T-cell (primary cell): ENCODE measurements at regions not wholly inside any gene's neighbourhood (a gene's known extent, or its start where the extent isn't known, plus 50 kb on each side); places are given as distances from the start of the nearest gene placed in this dataset.
"Not testable (repeated sequence)": the region's sequence is repeated elsewhere in the genome, so short reads cannot be mapped to it uniquely, and the experiment has no call there.

Experiments used
- ATAC-seq, 4 experiments: fragments of 200-7000 bp in 3 of 4; fragments of 150-1000 bp in 1 of 4; cut with Tn5 transposase; replicated peaks in 1 of 4; 1 replicate in 3 of 4; 2 replicates in 1 of 4; pipeline ENCODE4 v1.10.0; 2021; ENCODE audit warnings: moderate library complexity in 3 of 4, mild to moderate bottlenecking in 2 of 4, moderate number of reproducible peaks in 1 of 4
- CTCF ChIA-PET, 2 donors: fragments of 300-600 bp; sonication (Branson Sonifier 250); formaldehyde crosslinking; loops; one replicate each; lab custom pipeline; 2022; ENCODE audit warnings: antibody characterized with exemption in 2 of 2; lab: Charles Lee
- POLR2A ChIA-PET, 2 donors: fragments of 300-600 bp; sonication (Branson Sonifier 250); formaldehyde crosslinking; loops; one replicate each; lab custom pipeline; 2022; ENCODE audit warnings: antibody characterized with exemption in 2 of 2; lab: Charles Lee
- DNase-seq, 35 experiments: peaks; one replicate each; pipeline versions ENCODE4 v3.0.0 to v3.0.0-alpha.2; 2013 to 2023
- H3K27ac ChIP-seq: one replicate; pipeline ENCODE4 v1.5.1; 2013; ENCODE audit warnings: low read length
- H3K27me3 ChIP-seq, 2 experiments: replicated peaks in 1 of 2; 1 replicate in 1 of 2; 2 replicates in 1 of 2; pipeline versions ENCODE4 v1.6.1 to v1.7.0; 2013; ENCODE audit warnings: low read length in 1 of 2, mixed read lengths in 1 of 2; ENCODE audit not compliant: control insufficient read depth in 2 of 2, insufficient read depth in 2 of 2; ENCODE audit errors: extremely low read depth in 1 of 2
- H3K36me3 ChIP-seq, 2 donors: 1 replicate in 1 of 2; 2 replicates in 1 of 2; pipeline versions ENCODE4 v1.6.1 to v1.7.0; 2013; ENCODE audit warnings: low read length in 1 of 2; ENCODE audit not compliant: control insufficient read depth in 2 of 2, insufficient read depth in 1 of 2; ENCODE audit errors: extremely low read depth in 1 of 2
- H3K4me1 ChIP-seq, 2 experiments: 1 replicate in 1 of 2; 2 replicates in 1 of 2; pipeline versions ENCODE4 v1.6.1 to v1.7.0; 2013; ENCODE audit warnings: low read length in 2 of 2, mixed read lengths in 1 of 2; ENCODE audit not compliant: insufficient read depth in 2 of 2, control insufficient read depth in 1 of 2; ENCODE audit errors: extremely low read depth in 1 of 2
- H3K4me3 ChIP-seq, 2 donors: 1 replicate in 1 of 2; 2 replicates in 1 of 2; pipeline versions ENCODE4 v1.5.1 to v1.7.0; 2013; ENCODE audit warnings: mild to moderate bottlenecking in 2 of 2, low read length in 1 of 2, moderate library complexity in 1 of 2; ENCODE audit not compliant: control insufficient read depth in 1 of 2; ENCODE audit errors: extremely low read depth in 1 of 2
- H3K9me3 ChIP-seq: 2 replicates; pipeline ENCODE4 v1.7.0; 2013
- H3K27ac Mint-ChIP-seq, 2 donors: one replicate each; pipeline ENCODE4 v1.8.0; 2020 to 2021; ENCODE audit warnings: mild to moderate bottlenecking in 2 of 2, mixed read lengths in 2 of 2
- H3K27me3 Mint-ChIP-seq, 2 donors: one replicate each; pipeline ENCODE4 v1.8.0; 2021 to 2022; ENCODE audit warnings: mixed read lengths in 2 of 2
- H3K36me3 Mint-ChIP-seq: one replicate; pipeline ENCODE4 v1.8.0; 2021; ENCODE audit warnings: mixed read lengths
- H3K4me1 Mint-ChIP-seq, 3 donors: one replicate each; pipeline ENCODE4 v1.8.0; 2020 to 2022; ENCODE audit warnings: mixed read lengths in 3 of 3, mild to moderate bottlenecking in 1 of 3
- H3K4me3 Mint-ChIP-seq, 3 donors: one replicate each; pipeline ENCODE4 v1.8.0; 2020 to 2022; ENCODE audit warnings: mild to moderate bottlenecking in 3 of 3, mixed read lengths in 3 of 3, moderate library complexity in 3 of 3
- H3K9me3 Mint-ChIP-seq, 3 donors: one replicate each; pipeline ENCODE4 v1.8.0; 2020 to 2022; ENCODE audit warnings: mixed read lengths in 3 of 3
- WGBS: methylation state at CpG from one replicate; pipeline ENCODE4 v1.1.5; 2013; ENCODE audit warnings: missing lambda C conversion rate; ENCODE audit not compliant: insufficient coverage; 5-methylcytosine and 5-hydroxymethylcytosine counted together

DNA sequence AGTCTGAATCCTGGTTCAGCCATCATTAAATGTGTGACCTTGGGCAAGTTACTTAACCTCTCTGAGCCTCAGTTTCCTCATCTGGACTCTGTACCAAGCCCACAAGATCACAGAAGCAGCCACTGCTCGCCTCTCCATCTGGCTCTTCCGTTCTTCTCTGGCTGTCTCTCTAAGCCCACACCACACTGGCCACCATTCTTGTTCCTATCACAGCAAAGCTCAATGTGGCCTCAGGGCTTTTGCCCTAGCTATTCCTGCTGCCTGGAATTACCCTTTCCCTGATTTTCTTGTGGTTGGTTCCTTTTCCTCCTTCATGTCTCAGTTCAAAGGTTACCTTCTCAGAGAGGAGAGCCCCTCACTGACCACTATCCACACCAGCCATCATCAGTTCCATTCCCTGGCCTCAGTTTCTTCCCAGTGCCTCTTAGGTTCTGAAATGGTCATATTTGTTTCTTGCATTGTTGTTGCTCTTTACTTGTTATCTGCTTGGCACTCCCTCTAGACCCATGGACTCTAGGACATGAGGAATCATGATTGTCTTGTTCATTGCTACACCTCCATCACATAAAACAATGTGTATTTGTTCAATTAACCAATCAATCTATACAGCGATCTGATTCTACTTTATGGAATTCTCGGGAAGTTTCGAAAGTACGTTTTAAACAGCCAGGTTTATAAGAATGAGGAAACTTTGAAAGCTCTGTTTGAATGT is 56.5 kb upstream of the PTPN1 start:
- Mint-ChIP-seq H3K4me3 (no peak overlapping the region), H3K9me3 (no peaks in the 10 kb centered on the region), H3K27ac (no peak overlapping the region), H3K4me1 (peaks cover 8 to 13% (median 10%) of the 10 kb centered on the region in 3 donors), H3K36me3 (no peaks in the 10 kb centered on the region), H3K27me3 (peaks cover 24 to 33% of the 10 kb centered on the region in 2 donors)
- WGBS = 87% methylated on average over 2 of the region's 6 CpGs
- Histone ChIP-seq H3K4me1 (peaks cover 0 to 11% of the 10 kb centered on the region in 2 experiments), H3K27ac (no peak overlapping the region), H3K36me3 (no peaks in the 10 kb centered on the region), H3K27me3 (peaks cover 0 to 42% of the 10 kb centered on the region in 2 experiments), H3K4me3 (no peak overlapping the region), H3K9me3 (no peaks in the 10 kb centered on the region)
- CTCF ChIA-PET = no interaction called here
- POLR2A ChIA-PET = interaction anchor here in 1 of 2 donors (0.7 kb wide), 1 partner anchor 481 kb away, joined by 3 read pairs; no protein-coding TSS in a partner anchor
- DNase-seq = no peak
- no peak for ATAC-seq

- H3K27ac Mint-ChIP-seq, H3K36me3 ChIP-seq, ATAC-seq, H3K9me3 ChIP-seq, DNase-seq, H3K36me3 Mint-ChIP-seq, H3K4me3 Mint-ChIP-seq, H3K9me3 Mint-ChIP-seq, POLR2A ChIA-PET, H3K27ac ChIP-seq, H3K4me3 ChIP-seq: not testable (repeated sequence)
- Histone ChIP-seq H3K27me3 (peaks cover 0 to 35% of the 10 kb centered on the region in 2 experiments), H3K4me1 (peaks cover 0 to 11% of the 10 kb centered on the region in 2 experiments)
- WGBS = 85% methylated on average over 3 of the region's 5 CpGs
- Mint-ChIP-seq H3K4me1 (peaks cover 8 to 13% (median 10%) of the 10 kb centered on the region in 3 donors), H3K27me3 (peaks cover 18 to 27% of the 10 kb centered on the region in 2 donors)
- CTCF ChIA-PET = interaction anchor here in 1 of 2 donors (0.6 kb wide), 1 partner anchor 44 kb away, joined by 4 read pairs; no protein-coding TSS in a partner anchor
Measured at GRCh38 chr20:50455245-50455644, 54.9 kb upstream of the PTPN1 start.

GRCh38 chr20:50455656-50456451 is 54.3 kb upstream of the PTPN1 start:
- H3K4me3 ChIP-seq = no peak overlapping the region
- H3K9me3 ChIP-seq = no peaks in the 10 kb centered on the region
- Mint-ChIP-seq H3K36me3 (no peaks in the 10 kb centered on the region), H3K9me3 (no peaks in the 10 kb centered on the region), H3K27ac (no peak overlapping the region), H3K27me3 (peaks cover 16 to 23% of the 10 kb centered on the region in 2 donors), H3K4me3 (no peak overlapping the region), H3K4me1 (peaks cover 7 to 13% (median 10%) of the 10 kb centered on the region in 3 donors)
- H3K4me1 ChIP-seq = peaks cover 0 to 8% of the 10 kb centered on the region in 2 experiments
- POLR2A ChIA-PET = interaction anchor here in 1 of 2 donors (0.5 kb wide), 1 partner anchor 350 kb away, joined by 4 read pairs; no protein-coding TSS in a partner anchor
- peaks cover 0 to 40% of the 10 kb centered on the region in 2 experiments for H3K27me3 ChIP-seq
- no peak overlapping the region for H3K27ac ChIP-seq
- DNase-seq = no peak
- ATAC-seq = no peak
- WGBS = 50% methylated on average over 6 of the region's 19 CpGs
- CTCF ChIA-PET = no interaction called here
- H3K36me3 ChIP-seq = no peaks in the 10 kb centered on the region

- Mint-ChIP-seq H3K4me3 (no peak overlapping the region), H3K27ac (no peak overlapping the region), H3K27me3 (peaks cover 12 to 16% of the 10 kb centered on the region in 2 donors), H3K9me3 (no peaks in the 10 kb centered on the region), H3K4me1 (peaks cover 0 to 8% (median 4%) of the 10 kb centered on the region in 3 donors), H3K36me3 (no peaks in the 10 kb centered on the region)
- Histone ChIP-seq H3K9me3 (no peaks in the 10 kb centered on the region), H3K4me1 (no peaks in the 10 kb centered on the region), H3K27me3 (peaks cover 0 to 32% of the 10 kb centered on the region in 2 experiments), H3K4me3 (no peak overlapping the region), H3K27ac (no peak overlapping the region), H3K36me3 (no peaks in the 10 kb centered on the region)
- ATAC-seq (no peak), DNase-seq (no peak)
- ChIA-PET POLR2A (interaction anchor here in 1 of 2 donors (0.5 kb wide), 1 partner anchor 351 kb away, joined by 4 read pairs; no protein-coding TSS in a partner anchor), CTCF (no interaction called here)
- 78% methylated on average over 6 of the region's 8 CpGs for WGBS
Measured at GRCh38 chr20:50456452-50457324, 53.5 kb upstream of the PTPN1 start.

GRCh38 chr20:50459124-50459918 is 50.9 kb upstream of the PTPN1 start:
- Mint-ChIP-seq H3K27ac (no peak overlapping the region), H3K4me3 (no peak overlapping the region), H3K9me3 (no peaks in the 10 kb centered on the region), H3K27me3 (peaks cover 5 to 15% of the 10 kb centered on the region in 2 donors), H3K4me1 (peaks cover 5 to 9% (median 6%) of the 10 kb centered on the region in 3 donors), H3K36me3 (no peaks in the 10 kb centered on the region)
- Histone ChIP-seq H3K9me3 (no peaks in the 10 kb centered on the region), H3K4me1 (peaks cover 0 to 5% of the 10 kb centered on the region in 2 experiments), H3K27me3 (peaks cover 0 to 25% of the 10 kb centered on the region in 2 experiments), H3K4me3 (no peak overlapping the region), H3K27ac (no peak overlapping the region), H3K36me3 (no peaks in the 10 kb centered on the region)
- 88% methylated on average over 1 of the region's 2 CpGs for WGBS
- ATAC-seq = no peak
- no peak for DNase-seq
- ChIA-PET CTCF (interaction anchor here (0.6 to 1.0 kb wide), 2 partner anchors 272 to 483 kb away, joined by 3 to 12 read pairs; no protein-coding TSS in a partner anchor), POLR2A (no interaction called here)
